NCI-H2227 (cell line): ENCODE measurements at regions not wholly inside any gene's neighbourhood (a gene's known extent, or its start where the extent isn't known, plus 50 kb on each side); places are given as distances from the start of the nearest gene placed in this dataset.
A peak's percentile ranks its signal among the peaks of the same experiment; 100 is the strongest.
"Not testable (repeated sequence)": the region's sequence is repeated elsewhere in the genome, so short reads cannot be mapped to it uniquely, and the experiment has no call there.

Source experiments
- DNase-seq: peaks from one replicate; lab custom pipeline; 2025; ENCODE audit not compliant: unreplicated experiment; lab: John Stamatoyannopoulos, UW

- DNase-seq, result no peak
Measured at GRCh38 chr22:35475545-35475944, 65.1 kb upstream of the RASD2 start.

DNA sequence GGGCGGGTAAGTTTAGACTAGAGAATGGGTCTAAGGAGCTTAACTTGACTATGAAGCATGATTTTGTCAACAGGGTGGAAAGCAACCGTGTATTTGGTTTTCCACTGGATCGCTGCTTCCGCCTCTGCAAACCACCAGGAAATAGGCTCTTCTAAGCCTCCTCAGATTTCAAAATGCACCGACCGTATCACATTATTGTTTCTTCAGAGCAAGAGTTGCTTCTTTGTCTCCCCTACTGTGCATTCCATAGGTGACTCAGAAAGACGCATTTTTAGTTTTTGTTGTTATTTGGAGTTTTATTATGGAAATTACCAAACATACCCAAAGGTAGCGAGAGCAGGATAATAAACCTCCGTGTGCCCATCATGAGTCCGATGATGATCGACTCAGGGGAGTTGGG, 64.3 kb upstream of the RASD2 start:
- no peak for DNase-seq

- DNase-seq, result peak; percentile 75
Measured at GRCh38 chr22:35477911-35478582, 62.6 kb upstream of the RASD2 start.

GRCh38 chr22:35478633-35479107, 62.0 kb upstream of the RASD2 start:
- no peak for DNase-seq

GRCh38 chr22:35479359-35479758, 61.3 kb upstream of the RASD2 start:
- no peak for DNase-seq

DNA sequence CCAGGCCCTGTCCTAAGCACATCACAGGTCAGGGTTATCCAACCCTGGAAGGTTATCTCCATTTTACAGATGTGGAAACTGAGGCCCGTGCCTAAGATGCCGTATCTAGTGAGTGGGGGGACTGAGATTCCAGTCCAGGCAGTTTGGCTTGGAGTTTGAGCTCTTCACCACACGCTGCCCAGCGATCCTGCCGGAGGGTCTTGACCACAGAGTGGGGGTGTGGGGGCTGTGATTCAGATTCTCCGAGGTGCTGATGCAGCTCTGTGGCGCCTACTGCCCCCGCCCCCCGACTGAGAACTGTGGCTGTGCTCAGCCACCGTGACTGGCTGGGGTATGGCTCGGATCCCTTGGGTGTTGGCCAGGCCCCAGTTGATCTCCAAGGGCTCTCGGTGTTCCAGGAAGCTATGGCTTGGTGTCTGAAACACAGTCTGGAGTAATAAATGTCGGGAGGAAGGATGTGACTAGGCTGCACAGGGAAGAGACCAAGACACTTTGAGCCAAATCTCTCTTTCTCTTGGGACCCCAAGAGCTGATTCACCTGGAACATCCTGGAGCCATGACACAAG, 60.6 kb upstream of the RASD2 start:
- DNase-seq, result no peak

GRCh38 chr22:35480627-35481550, 59.7 kb upstream of the RASD2 start:
- no peak for DNase-seq

- no peak for DNase-seq
Measured at GRCh38 chr22:35482311-35482710, 58.3 kb upstream of the RASD2 start.

- DNase-seq, result no peak
Measured at GRCh38 chr22:35482974-35483373, 57.7 kb upstream of the RASD2 start.

DNA sequence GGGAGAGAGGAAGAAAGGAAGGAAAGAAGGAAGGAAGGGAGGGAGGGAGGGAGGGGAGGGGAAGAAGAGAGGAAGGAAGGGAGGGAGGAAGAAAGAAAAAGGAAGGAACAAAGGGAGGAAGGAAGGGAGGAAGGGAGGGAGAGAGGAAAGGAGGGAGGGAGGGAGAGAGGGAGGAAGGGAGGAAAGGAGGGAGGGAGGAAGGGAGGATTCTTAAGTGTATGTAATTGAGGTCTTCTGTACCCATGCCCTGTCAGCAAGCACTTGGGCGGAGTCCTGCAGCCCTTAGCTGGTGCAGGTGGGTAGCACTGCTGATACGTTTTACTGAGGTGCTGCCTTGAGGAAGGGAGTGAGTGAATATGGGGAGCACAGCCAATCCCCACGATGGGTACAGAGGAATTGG, 56.9 kb upstream of the RASD2 start:
- no peak for DNase-seq

- DNase-seq, result no peak
Measured at GRCh38 chr22:35484651-35485556, 55.7 kb upstream of the RASD2 start.

DNA sequence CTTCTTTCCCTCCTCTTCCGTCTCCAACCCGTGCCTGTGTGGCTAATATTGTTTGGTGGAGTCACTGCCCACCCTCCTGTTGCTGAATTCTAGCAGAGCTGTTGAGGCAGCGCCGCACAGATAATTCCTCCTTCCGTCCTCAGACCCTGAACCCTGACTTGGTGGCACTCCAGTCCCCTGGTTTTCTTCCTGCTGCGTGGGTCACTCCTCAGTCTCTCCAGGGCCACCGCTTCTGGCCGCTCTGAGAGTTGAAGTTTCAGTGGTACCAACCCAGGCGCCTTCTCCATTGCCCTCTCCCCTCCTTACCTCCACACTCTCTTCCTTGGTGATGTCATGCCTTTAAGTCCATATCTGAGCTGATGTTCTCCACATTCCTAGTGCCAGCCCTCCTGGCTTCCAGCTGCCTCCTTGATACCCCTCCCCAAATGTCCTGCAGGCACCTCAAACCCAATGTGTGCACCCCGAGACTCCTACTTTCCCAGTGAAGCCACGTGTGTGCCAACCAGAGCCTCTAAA, 54.5 kb upstream of the RASD2 start:
- DNase-seq, result no peak

GRCh38 chr22:35487623-35488022, 53.0 kb upstream of the RASD2 start:
- not testable (repeated sequence) for DNase-seq

DNA sequence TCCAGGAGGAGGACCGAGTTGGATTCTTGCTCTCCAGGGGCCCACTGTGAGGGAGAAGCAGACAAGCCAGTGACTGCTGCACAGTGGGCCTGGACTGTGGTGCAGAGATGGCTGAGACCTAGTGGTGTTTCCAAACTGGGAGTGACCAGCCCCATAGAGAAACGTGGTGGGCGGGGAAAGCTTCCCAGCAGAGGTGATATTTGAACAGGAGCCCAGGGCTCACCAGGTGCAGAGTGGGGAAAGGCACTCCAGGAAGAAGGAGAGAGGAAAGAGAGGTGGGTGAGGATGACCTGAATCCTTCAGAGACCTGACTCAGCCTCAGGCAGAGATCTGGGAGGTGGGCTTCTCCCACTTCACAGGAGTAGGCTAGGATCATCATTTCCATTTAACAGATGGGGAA, 52.1 kb upstream of the RASD2 start:
- DNase-seq, result no peak

DNA sequence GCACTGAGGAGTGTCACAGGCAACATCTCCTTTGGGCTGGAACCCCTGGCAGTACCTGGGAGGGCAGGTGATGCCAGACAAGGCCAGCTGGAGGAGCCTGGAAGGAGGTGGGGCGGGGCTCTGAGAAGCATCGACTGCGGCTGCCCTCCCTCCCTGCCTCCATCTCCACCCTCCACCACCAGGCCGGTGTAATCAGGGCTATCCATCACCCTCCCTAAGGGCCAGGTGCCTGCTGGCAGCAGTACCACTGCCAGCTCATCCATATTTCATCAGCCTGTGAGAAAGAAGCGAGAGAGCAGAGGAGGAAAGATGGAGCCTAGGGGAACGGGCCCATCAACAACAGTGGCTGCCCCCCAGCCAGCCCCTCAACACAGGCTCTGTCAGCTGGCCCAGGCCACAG, 51.4 kb upstream of the RASD2 start:
- DNase-seq, result no peak
